ENCODE measurements at regions not wholly inside any gene's neighbourhood (a gene's known extent, or its start where the extent isn't known, plus 50 kb on each side); places are given as distances from the start of the nearest gene placed in this dataset.

DNA sequence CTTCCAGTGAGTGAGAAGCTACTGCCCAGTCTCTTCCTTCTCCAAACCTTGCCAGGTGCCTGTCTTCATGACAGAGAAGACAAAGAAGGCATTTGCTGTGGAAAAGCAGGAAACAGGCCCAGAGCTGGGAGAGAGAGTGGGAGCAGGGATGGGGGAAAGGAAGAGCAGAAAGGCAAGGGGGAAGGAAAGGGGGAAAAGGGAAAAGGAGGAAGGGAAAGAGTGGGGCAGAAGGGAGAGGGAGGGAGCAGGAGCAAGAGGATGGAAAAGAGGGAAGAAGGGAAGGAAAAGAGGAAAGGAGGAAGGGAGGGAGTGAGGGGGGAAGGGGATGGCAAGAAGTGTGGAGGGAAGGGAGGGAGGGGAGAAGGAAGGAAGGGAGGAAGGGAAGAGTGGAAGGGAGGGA is 121.2 kb upstream of the LINGO1 start:
- DNase-seq (ENCODE audit: low read depth), result no peak

DNA sequence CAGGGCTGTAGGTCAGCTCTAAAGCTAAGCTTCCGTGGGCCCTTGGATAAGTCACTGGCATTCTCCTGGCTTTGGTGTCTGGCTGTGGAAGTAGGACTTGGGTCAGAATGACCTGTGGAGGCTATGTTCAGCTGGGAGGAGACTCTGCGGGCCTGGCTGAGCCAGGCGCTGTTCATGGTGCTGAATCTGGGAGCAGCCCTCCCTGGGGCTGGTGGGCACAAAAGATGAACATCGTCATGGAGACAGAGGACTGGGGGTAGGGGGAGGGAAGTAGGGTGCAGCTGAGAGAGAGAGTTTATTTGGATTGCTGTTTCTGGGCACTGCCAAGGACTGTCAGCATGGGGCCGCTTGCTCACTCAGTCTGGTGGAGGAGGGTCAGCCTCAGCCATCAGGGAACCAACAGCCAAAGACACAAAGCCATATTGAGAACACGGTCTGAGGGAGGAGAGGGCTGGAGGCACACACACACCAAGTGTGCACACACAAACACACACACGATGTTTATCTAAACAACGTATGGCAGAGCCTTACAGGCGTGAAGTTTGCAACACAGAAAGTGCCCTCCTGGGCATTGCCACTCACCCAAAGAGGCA is 120.7 kb upstream of the LINGO1 start:
- DNase-seq (ENCODE audit: low read depth), result no peak

DNA sequence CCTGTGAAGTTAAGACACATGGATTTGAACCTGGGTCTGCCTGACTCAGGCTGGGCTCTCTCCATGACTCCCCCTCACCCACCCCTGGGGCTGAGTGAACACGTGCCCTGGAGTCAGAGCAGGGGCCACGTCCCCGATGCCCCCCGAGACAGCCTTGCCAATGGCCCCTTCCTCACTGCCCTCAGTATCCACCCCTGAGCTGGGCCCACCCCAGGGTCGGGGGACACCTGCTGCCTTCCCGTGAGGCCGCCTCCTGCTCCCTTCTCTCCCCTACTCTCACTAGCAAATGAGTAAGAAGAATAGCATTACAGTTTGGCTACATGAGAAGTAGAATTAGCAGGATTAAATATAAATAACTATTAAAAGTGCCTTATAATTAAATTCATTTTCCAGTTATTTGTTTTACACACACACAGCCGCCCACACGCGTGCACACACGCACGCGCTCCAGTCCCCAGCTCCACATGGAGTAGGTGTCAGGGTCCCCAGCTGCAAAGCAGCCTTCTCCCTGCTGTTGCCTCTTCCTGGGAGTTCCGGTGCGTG is 117.4 kb upstream of the LINGO1 start:
- DNase-seq (ENCODE audit: low read depth), result no peak

DNA sequence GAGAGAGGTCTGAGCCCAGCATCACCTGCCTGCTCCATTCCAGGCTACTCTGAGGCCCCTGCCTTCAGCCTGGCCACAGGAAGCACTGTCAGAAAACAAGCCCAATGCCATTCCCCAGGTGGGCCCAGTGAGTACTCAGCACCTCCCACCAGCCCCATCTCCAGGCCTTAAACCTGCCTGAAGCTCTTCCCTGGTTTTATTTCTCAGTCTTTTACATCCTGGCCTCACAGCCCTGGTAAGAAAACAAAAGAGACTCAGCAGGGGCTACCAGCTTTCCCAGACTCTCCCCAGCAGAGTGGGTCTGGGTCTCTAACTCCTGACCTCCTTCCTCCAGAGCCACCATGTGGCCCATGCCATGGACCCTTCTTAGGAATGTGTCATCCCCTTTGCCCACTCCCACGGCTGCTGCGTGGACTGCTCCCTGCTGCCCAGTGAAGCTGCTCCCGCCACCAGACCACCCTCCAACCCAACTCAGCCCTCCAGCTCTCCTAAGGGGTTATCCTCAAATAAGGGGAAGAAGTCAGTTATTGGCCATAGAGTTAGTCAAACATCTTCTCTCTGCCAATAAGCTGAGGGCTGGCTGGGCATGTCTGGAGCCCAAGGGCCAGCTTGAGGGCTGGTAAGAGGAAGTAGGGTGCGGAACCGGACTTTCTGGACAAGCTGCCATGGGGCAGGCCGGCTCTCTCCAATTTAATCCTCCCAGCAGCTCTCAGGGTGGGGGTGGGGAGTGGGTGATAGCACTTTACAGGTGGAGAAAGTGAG is 116.7 kb upstream of the LINGO1 start:
- no peak for DNase-seq (ENCODE audit: low read depth)

DNA sequence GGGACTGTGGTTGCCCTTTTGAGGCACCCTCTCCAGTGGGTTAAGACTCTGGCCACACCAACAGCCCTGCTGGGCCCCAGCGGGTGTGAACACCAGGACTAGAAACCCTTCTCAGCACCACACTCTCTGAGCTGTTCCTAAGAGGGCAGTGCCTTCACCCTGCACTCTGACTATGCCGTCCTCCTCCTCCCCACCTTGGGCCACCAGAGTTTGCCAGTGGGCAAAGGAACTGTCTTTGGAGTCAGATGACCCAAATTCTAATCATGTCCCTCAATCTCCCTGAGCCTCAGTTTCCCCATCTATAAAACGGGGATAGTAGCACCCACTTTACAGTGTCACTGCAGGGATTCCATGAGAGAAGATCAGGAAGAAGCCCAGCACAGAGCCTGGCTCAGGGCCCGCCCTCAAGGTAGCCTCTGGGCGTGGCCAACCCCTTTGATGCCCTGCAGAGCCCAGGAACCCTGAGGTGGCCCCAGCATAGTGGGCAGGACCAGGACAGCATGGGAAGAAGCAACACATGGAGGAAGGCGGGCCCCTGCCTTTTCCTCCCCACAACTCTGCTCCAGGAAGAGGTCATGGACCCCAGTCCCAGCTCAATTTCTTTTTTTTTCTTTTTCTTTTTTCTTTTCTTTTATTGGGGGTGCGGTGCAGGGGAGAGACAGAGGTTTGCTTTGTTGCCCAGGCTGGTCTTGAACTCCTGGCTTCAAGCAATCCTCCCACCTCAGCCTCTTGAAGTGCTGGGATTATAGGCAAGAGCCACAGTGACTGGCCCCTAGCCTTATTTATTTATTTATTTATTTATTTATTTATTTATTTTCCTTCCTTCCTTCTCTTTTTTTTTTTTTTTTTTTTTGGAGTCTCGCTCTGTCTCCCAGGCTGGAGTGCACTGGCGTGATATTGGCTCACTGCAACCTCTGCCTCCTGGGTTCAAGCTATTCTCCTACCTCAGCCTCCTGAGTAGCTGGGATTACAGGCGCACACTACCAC is 115.7 kb upstream of the LINGO1 start:
- no peak for DNase-seq (ENCODE audit: low read depth)

DNA sequence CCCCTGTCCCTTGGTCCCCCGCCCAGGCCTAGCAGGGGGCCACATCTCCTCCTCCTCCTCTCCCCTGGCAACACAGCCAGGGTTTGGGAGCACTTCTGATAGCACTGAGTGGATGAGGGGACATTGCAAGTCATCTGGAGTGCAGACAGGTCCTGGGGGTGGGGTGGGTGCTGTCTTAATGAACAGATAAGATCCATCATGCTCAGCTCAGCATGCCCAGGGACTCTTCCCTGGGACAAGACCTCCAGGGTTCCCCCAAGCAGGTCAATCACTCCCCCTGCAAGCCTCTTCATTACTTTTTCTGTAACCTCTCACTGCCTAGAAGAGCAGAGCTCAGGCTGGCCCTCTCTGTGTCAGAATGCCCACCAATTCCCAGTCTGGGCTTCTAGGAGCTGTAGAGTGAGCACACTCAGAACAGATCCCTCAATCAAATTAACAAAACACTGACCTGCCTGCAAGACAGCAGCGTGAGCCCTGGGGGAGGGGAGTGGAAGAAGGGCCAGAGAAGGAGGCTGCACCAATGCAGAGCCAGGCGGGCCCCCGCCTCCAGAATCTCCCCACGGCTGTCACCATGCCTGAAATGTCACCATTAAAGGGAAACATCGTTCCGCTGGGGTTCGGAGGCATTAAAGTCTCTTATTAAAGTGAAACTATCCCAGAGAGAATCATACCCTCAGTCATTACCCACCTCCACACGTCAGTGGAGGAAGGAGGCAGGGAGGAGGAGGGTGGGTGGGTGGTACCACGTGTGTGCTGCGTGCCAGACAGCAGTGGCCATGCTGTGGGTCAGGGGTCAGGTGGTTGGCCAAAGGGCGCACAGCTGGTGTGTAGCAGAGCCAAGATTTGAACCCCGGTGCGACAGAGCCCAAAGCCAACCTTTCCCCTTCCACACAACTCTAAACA is 114.7 kb upstream of the LINGO1 start:
- no peak for DNase-seq (ENCODE audit: low read depth)

DNA sequence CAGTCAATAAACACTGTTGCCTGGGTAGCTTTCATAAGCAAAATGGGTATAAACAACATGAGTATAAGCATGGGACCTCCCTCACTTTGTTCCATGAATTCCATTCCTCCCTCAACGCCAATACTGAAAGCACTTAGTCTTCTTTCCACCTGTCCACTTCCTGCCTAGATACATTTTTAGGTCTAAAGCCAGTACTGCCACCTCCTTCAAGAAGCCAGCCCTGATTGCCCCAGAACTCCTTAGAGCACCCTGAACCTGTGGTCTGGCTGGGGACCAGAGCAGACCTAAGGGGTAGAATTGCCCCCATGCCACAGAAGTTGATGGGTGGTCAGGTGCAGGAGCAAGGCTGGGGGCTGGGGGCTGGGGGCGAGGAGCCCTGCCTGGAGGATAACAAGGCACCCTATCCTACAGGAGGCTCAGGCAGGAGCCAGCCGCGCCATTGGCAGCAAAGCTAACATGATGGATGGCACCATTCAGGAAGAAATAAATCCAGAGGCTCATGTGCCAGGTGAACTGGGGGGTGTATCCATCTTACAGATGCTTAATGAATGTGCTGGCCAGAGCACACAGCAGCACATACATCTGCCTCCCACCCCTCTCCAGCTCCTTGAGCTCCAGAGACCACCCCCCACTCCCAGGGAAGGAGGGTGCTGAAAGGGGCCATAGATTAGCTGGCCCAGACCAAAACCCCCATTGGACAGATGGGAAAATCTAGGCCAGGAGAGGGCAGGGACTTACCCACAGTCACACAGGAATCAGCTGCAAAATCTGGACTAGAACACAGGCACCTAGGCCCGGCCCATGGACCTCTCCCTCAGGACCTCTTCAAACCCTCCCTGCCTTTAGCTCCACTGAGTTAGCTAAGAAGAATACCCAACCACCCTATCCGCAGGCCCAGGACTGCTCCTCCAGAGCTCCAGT is 113.8 kb upstream of the LINGO1 start:
- no peak for DNase-seq (ENCODE audit: low read depth)

DNA sequence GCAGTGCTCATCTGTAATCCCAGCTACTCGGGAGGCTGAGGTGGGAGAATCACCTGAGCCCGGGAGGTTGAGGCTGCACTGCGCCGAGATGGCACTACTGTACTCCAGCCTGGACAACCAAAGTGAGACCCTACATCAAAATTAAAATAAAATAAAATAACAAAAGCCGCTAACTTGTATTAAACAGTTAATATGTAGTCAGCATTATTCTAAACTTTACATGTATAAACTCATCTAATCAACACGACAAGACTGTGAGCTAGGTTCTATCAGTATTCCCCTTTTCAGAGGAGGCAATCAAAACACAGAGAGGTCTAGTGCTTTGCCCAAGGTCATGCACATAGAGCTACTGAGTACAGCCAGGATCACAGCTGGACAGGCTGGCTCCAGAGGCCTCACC is 111.7 kb upstream of the LINGO1 start:
- DNase-seq (ENCODE audit: low read depth), result no peak

DNA sequence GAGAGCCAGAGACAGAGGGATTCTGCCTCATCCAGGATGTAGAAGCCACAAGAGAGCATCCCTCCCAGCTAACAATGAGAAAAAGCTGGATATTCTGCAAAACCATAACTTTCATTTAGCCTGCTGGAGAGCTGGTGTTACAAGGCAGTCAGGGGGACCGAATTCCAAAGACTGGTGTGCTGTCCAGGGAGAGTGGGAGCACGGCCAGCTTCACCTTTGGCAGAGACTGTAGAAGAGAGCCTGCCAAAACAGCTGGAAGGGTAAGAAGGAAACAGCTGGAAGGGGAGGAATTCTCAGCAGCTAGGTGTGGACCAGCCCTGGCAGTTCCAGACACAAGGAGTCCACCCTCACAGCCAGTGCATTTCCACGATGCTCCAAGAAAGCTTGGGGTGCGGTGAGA is 109.9 kb upstream of the LINGO1 start:
- no peak for DNase-seq (ENCODE audit: low read depth)

DNA sequence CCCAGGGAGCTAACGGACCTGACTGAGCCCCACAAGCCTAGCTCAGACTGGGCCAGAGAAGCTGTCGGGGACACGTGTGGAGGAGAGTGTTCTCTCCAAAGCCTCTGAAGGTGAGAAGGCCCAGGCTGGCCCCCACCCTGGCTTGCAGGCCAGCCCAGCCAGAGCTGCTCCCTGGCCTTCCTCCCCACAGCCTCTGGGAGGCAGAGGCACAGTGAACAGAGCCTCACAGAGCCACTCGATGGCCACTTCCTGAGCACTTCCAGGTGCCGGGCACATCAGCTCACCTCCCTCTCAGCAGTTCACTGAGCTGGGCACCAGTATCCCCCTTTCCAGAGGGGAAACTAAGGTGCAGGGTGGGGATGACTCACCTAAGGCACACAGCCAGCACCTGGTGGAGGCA is 109.4 kb upstream of the LINGO1 start:
- DNase-seq (ENCODE audit: low read depth), result no peak

DNA sequence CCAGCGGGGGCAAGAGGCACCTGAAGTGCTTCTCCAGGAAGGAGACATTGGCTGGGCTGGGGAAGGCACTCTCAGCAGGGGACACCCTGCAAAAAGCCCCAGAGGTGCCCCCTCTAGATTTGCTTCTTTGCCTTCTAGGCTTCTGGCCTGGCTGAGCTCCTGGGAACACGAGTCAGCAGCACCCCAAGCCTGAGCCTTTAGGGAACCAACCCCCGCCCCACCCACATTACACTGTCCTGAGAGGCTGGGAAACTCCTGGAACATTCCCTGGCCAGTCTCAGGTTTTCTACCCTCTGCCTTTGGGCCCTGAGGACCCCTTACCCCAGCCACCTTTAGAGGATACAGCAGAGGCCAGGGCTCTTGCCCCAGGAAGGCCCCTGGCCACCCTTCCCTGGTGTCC is 108.4 kb upstream of the LINGO1 start:
- no peak for DNase-seq (ENCODE audit: low read depth)

DNA sequence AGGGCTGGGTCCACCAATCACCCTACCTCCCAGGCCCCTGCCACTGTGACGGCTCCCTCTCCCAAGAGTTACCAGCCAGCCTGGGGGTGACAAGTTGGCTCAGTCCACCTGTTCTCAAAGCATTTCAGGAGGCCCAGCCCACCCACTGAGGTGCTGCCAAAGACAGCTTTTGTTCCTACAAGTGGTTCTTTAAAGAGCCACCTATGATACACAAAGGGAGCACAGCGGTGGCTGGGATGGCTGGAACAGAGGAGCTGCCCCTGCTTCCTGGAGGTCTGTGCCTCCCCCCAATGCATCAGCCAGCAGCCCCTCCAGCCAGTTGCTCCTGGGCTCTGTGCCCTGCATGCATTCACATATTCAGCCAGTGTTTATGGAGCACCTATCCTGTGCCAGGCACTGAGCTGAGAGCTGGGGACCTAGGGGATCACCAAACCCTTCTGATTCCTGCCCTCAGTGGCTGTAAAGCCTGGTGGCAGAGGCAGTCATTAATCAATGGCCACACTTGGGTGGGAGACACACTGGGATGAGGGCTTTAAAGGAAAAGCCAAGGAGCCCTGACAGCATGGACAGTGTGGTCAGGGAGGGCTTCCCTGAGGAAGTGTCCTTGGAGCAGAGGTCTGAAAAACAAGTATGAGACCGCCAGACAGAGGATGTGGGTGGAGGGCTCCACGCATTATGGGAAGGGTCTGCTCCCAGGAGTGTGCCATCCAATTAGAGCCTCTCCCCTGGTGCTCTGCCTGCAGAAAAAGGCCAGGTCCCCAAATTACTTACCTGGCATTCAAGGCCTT is 107.1 kb upstream of the LINGO1 start:
- no peak for DNase-seq (ENCODE audit: low read depth)

DNA sequence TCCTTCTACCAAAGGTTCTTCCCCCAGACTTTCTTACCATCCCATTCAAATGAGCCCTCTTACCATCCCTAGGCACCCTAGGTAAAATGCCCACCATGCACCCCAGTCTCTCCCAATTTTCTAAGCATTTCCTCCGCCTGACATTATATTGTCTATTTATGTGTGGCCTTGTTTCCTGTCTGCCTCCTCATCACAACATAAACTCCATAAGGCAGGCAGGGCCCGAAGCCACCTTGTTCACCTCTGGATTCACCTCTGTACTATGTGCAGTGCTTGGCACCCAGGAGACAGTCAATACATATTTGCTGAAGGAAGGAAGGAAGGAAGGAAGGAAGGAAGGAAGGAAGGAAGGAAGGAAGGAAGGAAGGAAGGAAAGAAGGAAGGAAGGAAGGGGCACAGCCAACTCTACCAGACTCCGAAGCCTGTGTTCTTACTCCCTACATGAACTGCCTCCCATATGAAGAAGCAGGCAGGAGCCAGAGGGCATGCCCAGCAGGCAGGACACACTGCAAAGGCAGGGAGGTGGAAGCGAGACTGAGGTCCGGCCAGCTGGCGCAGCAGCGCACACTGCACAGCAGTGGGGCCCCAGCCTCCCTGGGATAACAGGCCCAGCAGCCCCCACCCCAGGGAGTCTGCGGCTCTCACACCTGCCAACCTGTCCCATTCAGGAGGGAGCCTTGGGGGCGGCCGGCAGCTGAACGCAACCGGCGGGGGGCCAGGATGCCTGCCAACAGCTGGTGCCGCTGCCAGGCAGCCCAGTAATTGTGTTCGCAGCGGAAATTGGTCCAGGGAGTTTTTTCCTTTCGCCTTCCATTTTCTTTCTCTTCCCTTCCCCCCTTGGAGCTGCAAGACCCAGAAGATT is 106.0 kb upstream of the LINGO1 start:
- no peak for DNase-seq (ENCODE audit: low read depth)

DNA sequence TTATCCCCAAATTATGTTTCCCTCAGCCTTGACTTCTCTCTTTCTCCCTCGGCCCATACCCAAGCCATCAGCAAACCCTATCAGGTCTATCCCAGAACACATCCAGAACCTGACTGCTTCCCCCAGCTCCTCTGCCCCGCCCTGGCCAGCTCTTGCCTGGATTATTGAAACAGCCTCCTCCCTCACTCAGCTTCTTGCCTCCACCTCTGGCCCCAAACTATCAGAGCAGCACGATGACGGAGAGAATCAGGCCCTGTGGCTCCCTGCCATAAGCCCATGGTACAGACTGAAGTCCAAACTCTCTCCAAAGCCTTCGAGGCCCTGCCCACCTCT is 105.3 kb upstream of the LINGO1 start:
- DNase-seq (ENCODE audit: low read depth), result no peak

DNA sequence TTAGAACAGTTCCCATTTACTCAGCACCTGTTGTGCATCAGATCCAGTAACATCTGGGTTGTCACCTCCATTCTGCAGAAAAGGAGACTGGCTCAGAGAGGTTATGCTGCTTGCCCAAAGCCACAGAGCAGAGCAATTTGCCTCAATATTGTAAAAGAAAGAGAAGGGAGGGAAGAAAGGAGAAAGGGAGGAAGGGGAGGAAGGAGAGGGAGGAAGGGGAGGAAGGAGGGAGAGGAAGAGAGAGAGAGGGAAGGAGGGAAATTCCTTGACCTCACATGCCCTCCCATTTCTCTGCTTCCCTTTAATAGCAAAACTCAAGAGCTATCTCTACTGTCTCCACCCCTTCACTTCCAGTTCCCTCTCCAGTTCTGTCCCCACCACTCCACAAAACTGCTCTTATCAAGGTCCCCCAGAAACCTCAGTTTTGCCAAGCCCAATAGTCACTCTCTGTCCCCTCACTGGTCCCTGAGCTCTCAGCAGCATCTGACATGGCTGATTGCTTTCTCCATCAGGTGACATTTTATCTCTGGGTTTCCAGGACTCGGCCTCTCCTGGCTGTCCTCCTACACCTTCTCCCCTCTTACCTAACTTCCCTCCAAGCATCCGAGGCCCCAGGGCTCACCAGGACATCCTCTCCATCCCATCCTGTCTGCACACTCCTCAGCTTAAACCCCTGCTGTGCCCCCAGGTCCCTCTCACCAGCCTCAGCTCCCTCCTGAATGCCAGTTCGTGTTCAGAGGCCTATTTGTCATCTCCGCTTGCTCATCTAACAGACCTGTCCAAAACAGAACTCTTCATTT is 104.7 kb upstream of the LINGO1 start:
- no peak for DNase-seq (ENCODE audit: low read depth)

DNA sequence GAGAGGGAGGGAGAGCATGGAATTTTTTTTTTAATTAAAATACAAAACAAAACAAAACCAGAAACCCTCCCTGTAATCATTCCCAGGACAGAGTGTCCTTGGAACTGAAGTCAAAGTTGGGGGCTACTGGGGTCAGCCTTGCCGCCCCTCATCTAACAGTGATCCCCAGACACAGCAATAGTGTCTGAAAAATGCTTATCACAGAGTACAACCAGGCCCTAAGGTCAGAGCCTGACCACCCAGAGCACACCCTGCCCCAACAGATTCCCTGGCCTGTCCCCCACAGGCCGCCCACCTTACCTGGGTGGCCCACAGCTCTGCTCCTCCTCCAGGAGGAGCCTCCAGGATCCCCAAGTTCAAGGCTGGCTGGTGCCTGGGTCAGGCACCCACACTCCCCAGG is 101.6 kb upstream of the LINGO1 start:
- DNase-seq (ENCODE audit: low read depth), result no peak

DNA sequence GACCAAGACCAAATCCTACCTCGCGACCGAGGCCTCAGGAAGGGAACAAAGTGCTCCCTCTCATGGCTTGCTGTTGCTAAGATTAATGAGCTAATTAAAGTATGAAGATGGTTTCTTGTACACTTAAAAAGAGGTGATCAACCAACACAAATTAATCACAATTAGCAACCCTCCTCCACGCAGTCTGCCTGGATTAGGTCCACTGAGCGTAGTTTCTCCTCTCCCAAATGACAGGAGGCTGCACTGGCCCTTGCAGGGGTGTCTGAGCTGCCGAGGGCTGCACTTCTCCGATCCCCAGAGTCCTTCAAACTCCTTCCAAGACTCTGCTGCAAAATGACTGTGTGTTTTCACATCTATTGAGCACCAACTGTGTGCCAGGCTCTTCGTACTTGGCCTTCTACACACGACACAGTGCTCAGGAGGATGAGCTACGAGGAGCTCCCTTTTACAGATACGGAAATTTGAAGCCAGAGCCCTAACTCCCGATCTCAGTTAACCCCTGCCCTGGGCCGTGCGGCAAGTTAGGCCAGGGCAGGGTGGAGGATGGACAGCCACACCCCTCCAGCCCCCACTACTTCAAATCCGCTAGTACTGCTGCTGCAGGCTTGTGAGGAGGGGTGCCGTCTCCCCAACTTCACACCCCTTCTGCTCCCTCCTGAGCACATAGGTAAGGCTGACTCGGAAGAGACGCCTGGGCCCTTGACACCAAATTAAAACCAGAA is 101.0 kb upstream of the LINGO1 start:
- no peak for DNase-seq (ENCODE audit: low read depth)

All from stimulated activated CD8-positive, alpha-beta memory T cell treated with anti-CD3 and anti-CD28 coated beads, Interleukin-12 subunit alpha, Interleukin-12 subunit beta, amount 100 ng/mL, for 1 hour (primary cell).